Ectodermal cell (in vitro differentiated cells): ENCODE measurements at regions not wholly inside any gene's neighbourhood (a gene's known extent, or its start where the extent isn't known, plus 50 kb on each side); places are given as distances from the start of the nearest gene placed in this dataset.

Experiments used
- H3K27ac ChIP-seq: 2 replicates; pipeline ENCODE4 v1.7.0; 2013; ENCODE audit warnings: mild to moderate bottlenecking, low read depth, low read length; ENCODE audit not compliant: insufficient read depth, poor library complexity, severe bottlenecking
- H3K27me3 ChIP-seq: 2 replicates; pipeline ENCODE4 v1.7.0; 2013; ENCODE audit warnings: mild to moderate bottlenecking, low read length; ENCODE audit not compliant: insufficient read depth, control insufficient read depth, poor library complexity, severe bottlenecking
- H3K36me3 ChIP-seq: one replicate; pipeline ENCODE4 v1.7.0; 2013; ENCODE audit warnings: low read length; ENCODE audit not compliant: control insufficient read depth, insufficient read depth
- H3K4me1 ChIP-seq: one replicate; pipeline ENCODE4 v1.7.0; 2013; ENCODE audit warnings: low read length; ENCODE audit not compliant: control insufficient read depth, insufficient read depth
- H3K4me3 ChIP-seq: 2 replicates; pipeline ENCODE4 v1.7.0; 2013; ENCODE audit warnings: low read depth, low read length, control low read depth; ENCODE audit not compliant: insufficient read depth
- H3K9me3 ChIP-seq: 2 replicates; pipeline ENCODE4 v1.7.0; 2013; ENCODE audit warnings: mild to moderate bottlenecking, low read length, moderate library complexity; ENCODE audit not compliant: control insufficient read depth
- WGBS, 2 experiments: methylation state at CpG; one replicate each; pipeline ENCODE4 v1.1.7; 2013; ENCODE audit warnings: missing lambda C conversion rate in 2 of 2; 5-methylcytosine and 5-hydroxymethylcytosine counted together

DNA sequence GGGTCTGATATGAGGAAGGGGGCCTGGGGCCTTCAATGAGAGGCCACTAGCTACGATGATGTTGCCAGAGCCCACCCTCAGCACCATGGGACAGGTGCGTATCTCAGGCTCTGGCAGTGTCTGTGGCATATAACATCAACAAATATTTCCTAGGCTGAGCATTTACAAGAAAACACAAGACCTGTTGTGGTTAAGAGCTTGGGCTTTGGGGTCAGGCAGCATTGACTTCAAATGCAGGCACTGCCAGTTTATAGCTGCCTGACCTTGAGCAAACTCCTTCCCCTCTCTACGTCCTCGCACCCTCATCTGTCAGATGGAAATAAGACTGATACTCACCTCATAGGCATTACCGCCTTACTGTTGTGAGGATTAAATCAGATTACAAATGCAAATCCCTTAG is 156.0 kb downstream of the KATNAL1 start:
- Histone ChIP-seq H3K4me3 (no peak overlapping the region), H3K9me3 (no peaks in the 10 kb centered on the region), H3K4me1 (peaks cover 17% of the 10 kb centered on the region), H3K27ac (no peak overlapping the region), H3K36me3 (no peaks in the 10 kb centered on the region), H3K27me3 (no peaks in the 10 kb centered on the region)
- 91 to 94% methylated on average over 5 of the region's 5 CpGs for WGBS, 2 experiments

DNA sequence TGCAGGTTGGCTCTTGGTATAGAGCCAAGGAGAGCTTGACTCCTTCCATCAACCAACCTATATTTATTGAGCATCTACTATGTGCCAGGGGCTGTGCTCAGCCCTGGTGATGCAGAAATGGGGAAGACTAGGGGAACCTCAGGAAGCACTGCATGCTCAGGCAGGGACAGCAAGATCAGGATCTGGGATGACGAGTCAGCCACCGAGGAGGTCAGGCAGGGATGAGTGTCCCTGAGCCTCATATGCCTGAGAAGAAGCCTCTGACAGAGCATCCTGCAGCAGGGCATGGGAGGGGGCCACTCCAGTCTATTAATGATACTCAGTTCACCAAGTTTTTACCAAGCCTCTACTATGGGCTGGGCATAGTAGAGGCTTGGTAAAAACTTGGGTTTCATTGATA is 158.1 kb downstream of the KATNAL1 start:
- no peaks in the 10 kb centered on the region for H3K9me3 ChIP-seq
- no peak overlapping the region for H3K4me3 ChIP-seq
- peaks cover 8% of the 10 kb centered on the region for H3K4me1 ChIP-seq
- no peaks in the 10 kb centered on the region for H3K36me3 ChIP-seq
- H3K27me3 ChIP-seq: no peaks in the 10 kb centered on the region
- WGBS, 2 experiments: 89 to 95% methylated on average over 2 of the region's 2 CpGs
- H3K27ac ChIP-seq: no peak overlapping the region

DNA sequence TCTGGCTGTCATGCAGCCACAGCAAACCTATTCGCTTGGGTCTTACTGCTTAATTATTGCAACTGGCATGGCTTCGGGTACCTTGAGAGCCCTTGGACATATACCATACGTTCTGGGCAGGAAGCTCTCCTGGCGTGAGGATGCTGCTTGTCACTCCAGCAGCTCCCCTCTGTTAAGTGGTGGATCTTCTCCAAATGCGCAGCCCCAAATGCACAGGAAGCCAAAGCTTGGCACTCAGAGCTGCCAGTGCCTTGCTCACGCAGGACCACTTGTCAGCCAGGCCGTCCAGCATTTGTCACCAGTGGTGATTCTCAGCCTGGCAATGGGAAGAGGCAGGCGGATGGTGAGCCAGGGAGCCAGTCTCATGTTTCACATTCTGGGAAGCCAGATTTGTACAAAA is 158.6 kb downstream of the KATNAL1 start:
- H3K4me1 ChIP-seq: peaks cover 5% of the 10 kb centered on the region
- no peak overlapping the region for H3K27ac ChIP-seq
- 94% methylated on average over 8 of the region's 8 CpGs for WGBS, 2 experiments
- H3K36me3 ChIP-seq: no peaks in the 10 kb centered on the region
- no peaks in the 10 kb centered on the region for H3K9me3 ChIP-seq
- no peak overlapping the region for H3K4me3 ChIP-seq
- H3K27me3 ChIP-seq: no peaks in the 10 kb centered on the region

DNA sequence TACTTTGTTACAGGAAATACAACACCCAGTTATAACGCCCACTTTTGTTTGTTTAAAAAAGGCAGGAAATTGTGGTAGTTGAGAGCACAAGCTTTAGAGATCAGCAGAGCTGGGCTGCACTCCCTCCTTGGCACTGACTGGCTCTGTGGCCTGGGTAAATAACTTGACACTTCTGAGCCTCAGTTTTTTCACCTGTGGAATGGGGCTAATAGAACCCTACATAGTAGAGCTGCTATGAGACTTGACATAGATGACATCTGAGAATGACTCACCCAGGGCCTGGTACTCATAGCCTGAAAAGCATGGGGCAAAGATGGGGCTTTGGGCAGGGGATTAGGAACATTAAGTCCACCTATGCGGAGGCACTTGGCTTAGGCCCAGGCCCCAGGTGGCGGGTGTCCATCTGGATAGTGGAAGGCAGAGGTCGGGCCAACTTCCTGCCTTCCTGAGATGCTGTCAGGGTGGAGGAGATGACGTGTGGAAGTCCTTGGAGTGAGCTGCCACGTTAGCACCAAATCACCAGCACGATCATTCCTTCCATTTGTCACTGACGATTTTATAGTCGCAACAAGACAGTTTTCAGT is 159.1 kb downstream of the KATNAL1 start:
- WGBS, 2 experiments: 94 to 95% methylated on average over 9 of the region's 9 CpGs
- Histone ChIP-seq H3K4me1 (peaks cover under 1% of the 10 kb centered on the region), H3K27ac (no peak overlapping the region), H3K4me3 (no peak overlapping the region), H3K27me3 (no peaks in the 10 kb centered on the region), H3K36me3 (no peaks in the 10 kb centered on the region), H3K9me3 (no peaks in the 10 kb centered on the region)

DNA sequence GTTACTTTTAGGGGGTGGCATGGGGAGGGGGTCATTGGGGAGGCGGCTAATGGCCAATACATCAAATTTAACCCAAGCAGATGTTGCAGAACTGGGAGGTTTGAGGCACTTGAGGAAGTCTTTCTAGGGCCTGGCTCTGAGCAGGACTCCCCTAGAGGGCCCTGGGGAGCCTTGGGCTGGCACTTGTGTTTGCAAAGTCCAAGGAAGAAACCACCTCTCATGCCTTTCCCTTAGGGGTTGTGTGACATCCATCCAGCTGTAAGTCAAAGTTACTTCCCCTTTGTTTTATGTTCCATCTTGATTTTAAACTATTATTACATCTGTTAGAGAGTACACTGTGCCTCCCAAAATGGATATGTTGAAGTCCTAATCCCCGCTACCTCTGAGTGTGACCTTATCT is 159.9 kb downstream of the KATNAL1 start:
- Histone ChIP-seq H3K4me1 (no peaks in the 10 kb centered on the region), H3K9me3 (no peaks in the 10 kb centered on the region), H3K4me3 (no peak overlapping the region), H3K36me3 (no peaks in the 10 kb centered on the region), H3K27me3 (no peaks in the 10 kb centered on the region), H3K27ac (no peak overlapping the region)
- 94 to 98% methylated on average over 2 of the region's 2 CpGs for WGBS, 2 experiments

DNA sequence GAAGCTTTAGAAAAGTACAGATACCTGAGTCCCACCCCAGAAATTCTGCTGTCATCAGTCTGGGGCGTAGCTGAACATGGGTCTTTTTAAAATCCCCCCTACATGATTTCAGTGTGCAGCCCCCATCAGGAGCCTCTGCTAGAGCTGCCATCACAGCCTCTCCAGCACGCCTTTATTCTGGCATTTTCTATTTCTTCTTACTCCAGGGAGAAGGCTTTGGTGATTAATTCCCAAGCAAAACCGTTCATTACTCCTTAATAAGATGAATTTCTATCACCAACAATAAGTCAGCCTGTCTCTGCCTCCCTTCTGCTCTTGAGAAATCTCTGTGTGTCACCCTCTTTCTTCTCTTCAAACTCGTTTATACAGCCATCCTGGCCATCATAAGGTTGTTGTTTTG is 160.3 kb downstream of the KATNAL1 start:
- no peaks in the 10 kb centered on the region for H3K9me3 ChIP-seq
- H3K27ac ChIP-seq: no peak overlapping the region
- H3K36me3 ChIP-seq: no peaks in the 10 kb centered on the region
- no peaks in the 10 kb centered on the region for H3K27me3 ChIP-seq
- WGBS, 2 experiments: 90 to 93% methylated on average over 3 to 4 of the region's 4 CpGs
- H3K4me1 ChIP-seq: no peaks in the 10 kb centered on the region
- H3K4me3 ChIP-seq: no peak overlapping the region

DNA sequence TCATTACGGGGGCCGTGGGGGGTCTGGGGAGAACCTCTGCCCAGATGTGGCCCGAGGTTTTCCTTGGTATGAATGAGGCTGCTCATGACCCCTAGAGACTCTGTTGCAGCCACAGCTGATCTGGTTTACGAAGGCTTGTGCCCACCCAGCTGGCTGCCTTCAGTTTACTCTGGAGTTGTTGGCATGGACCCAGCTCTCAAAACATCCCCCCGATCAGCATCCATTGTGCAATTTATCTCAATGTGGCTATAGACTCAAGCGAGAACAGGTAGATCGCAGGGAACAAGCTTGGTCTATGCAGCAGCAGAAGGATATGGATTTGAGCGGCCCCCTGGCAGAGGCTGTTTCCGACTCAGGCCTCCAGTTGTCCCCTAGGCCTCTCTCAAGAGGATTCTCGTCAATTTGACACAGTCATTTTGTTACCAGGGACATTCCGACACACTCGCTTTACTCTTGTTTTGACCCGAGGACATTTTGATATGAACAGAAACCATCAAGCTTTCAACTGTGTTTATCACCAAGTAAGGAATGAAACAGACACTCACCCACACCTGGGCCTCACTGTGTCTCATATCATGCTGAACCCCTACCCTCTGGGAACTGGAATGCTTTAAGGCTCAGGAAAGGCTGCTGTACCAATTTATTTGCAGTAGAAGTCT is 161.5 kb downstream of the KATNAL1 start:
- Histone ChIP-seq H3K27me3 (no peaks in the 10 kb centered on the region), H3K4me1 (no peaks in the 10 kb centered on the region), H3K4me3 (no peak overlapping the region), H3K27ac (no peak overlapping the region), H3K9me3 (no peaks in the 10 kb centered on the region), H3K36me3 (no peaks in the 10 kb centered on the region)
- 94 to 95% methylated on average over 13 of the region's 13 CpGs for WGBS, 2 experiments

DNA sequence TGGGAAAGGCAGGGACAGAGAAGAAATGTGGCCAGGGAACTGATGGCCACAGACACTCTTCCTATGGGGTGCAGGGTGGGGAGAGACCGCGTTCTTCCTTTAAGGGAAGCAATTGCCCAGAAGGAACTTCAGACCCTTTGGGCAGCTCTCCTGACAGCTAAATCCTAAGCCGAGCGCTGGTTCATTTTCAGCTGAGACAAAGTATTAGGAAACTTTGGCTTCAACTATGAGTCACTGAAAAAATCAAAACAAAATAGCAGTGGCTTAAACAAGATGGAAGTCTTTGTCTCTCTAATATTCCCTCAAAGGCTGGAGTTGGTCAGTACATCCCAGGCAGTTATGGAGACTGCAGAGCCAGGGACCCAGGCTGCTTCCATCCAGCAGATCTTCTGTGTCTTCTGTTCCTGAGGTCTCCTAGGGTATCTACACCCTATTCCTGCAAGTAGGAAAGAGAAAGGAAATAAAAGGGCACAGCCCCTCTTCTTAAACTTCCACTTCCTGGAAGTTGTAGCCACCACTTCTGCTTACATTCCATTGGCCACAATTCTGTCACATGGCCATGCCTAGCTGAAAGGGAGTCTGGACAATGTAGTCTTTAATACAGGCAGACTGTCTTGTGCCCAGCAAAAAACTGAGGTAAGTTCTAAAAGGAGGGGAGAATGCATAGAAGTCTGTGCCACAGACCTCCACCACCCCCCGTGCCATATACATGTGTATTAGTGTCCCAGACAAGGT is 163.5 kb downstream of the KATNAL1 start:
- H3K9me3 ChIP-seq: no peaks in the 10 kb centered on the region
- H3K4me1 ChIP-seq: no peaks in the 10 kb centered on the region
- no peak overlapping the region for H3K27ac ChIP-seq
- 96% methylated on average over 5 of the region's 5 CpGs for WGBS, 2 experiments
- H3K36me3 ChIP-seq: no peaks in the 10 kb centered on the region
- no peak overlapping the region for H3K4me3 ChIP-seq
- H3K27me3 ChIP-seq: no peaks in the 10 kb centered on the region

DNA sequence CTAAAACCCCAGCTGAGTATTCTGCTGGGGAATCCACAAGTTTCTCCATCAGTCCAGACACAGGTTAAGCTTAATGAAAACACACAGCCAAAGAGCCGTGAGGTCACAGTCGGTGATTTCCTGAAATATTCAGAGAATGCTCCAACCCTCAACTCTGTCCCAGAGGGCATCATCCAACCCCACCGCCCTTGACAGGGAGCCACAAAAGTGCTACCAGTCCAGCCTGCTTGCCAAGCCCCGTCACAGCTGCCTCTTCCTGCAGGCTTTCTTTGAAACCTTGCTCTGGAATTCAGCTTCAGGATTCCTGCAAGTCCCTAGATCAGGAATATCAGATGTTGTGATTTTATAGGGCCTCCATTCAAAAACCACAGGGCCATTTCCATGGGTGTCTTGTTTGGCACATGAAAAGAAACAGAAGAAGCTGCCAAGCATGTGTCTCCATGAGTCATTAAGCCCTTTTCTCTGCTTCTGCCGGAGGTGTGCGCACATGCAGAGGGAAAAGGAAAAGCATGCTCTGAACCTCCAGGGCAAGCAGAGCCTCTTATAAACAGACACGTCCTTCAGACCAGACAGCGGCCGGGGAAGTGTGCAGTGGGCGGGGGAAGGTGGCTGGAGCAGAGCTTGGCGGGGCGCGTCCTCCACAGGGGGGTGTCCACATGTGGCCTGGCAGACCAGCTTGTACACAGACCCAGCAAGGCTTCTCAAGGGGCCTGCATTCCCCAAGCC is 164.7 kb downstream of the KATNAL1 start:
- no peak overlapping the region for H3K27ac ChIP-seq
- WGBS, 2 experiments: 85 to 87% methylated on average over 13 of the region's 13 CpGs
- H3K4me3 ChIP-seq: no peak overlapping the region
- H3K4me1 ChIP-seq: no peaks in the 10 kb centered on the region
- H3K36me3 ChIP-seq: no peaks in the 10 kb centered on the region
- no peaks in the 10 kb centered on the region for H3K9me3 ChIP-seq
- H3K27me3 ChIP-seq: no peaks in the 10 kb centered on the region
